ENCODE measurements at regions not wholly inside any gene's neighbourhood (a gene's known extent, or its start where the extent isn't known, plus 50 kb on each side); places are given as distances from the start of the nearest gene placed in this dataset.

DNA sequence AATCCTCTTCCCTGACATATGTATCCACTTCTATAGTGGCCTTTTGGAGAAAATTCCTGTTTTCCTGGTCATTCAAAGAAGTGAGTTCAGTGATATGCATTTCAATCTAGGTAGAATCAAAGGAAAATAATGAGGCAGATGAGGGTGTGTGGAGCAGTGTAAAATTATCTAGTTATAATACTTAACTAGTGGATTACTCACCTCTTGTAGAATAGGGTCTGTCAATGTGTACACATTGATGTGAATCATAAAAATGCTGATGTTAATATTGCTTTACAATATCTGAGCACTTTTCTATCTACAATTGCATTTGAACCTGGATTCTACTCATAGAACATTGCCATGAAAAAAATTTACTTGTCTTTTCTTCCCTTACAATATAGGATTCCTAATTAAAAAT lies 293.5 kb downstream of the GBA3 start:
- Histone ChIP-seq H3K27ac (no peak overlapping the region), H3K4me1 (no peaks in the 10 kb centered on the region), H3K4me3 (no peak overlapping the region), H3K27me3 (no peaks in the 10 kb centered on the region), H3K36me3 (no peaks in the 10 kb centered on the region), H3K9me3 (peaks cover 6 to 8% of the 10 kb centered on the region in 2 donors)
- no peak for DNase-seq
- TF ChIP-seq EP300 (IDR thresholded peaks at IDR 0.05; ENCODE audit: low read depth) (no peak), POLR2AphosphoS5 (IDR thresholded peaks at IDR 0.05) (no peak), CTCF (IDR thresholded peaks at IDR 0.05) (no peak)
- intact Hi-C loops (cut with DNase I; ENCODE audit: low total_unique reads): no loop called here
- in situ Hi-C loops (cut with MboI; ENCODE audit: low pct_ligation_motif_present in 1 of 4, low pct_unique_long_range_greater_than_20kb in 1 of 4, low sequenced_read_pairs in 3 of 4): no loop called here

DNA sequence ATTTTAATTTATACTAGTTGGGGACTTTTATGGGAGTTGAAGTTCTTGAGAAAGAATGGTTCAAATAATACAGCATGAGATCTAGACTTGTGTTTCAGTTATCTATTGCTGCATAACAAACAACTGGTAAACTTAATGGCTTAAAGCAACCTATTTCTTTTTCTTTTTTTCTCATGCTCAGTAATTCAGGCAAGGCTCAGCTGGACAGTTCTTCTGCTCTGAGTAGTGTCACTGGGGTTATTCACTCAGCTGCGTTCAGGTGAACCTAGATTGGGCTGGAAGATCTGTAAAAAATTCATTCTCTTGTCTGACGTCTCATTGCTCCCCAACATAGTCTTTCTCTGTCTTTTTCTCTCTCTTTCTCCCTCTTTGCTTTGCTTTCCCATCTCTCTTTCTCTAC lies 291.7 kb downstream of the GBA3 start:
- no peak for DNase-seq
- in situ Hi-C loops (cut with MboI; ENCODE audit: low pct_ligation_motif_present in 1 of 4, low pct_unique_long_range_greater_than_20kb in 1 of 4, low sequenced_read_pairs in 3 of 4) (no loop called here), intact Hi-C loops (cut with DNase I; ENCODE audit: low total_unique reads) (no loop called here)
- Histone ChIP-seq H3K36me3 (no peaks in the 10 kb centered on the region), H3K27ac (no peak overlapping the region), H3K4me1 (no peaks in the 10 kb centered on the region), H3K27me3 (no peaks in the 10 kb centered on the region), H3K9me3 (peaks cover 6 to 8% of the 10 kb centered on the region in 2 donors), H3K4me3 (no peak overlapping the region)
- WGBS, 2 donors (ENCODE audit: low coverage in 1 of 2): 81 to 85% methylated on average over 2 of the region's 2 CpGs
- no peak for TF ChIP-seq POLR2AphosphoS5 (IDR thresholded peaks at IDR 0.05)
- no peak for TF ChIP-seq POLR2A (IDR thresholded peaks at IDR 0.05)
- TF ChIP-seq CTCF (IDR thresholded peaks at IDR 0.05): no peak
- TF ChIP-seq EP300 (IDR thresholded peaks at IDR 0.05; ENCODE audit: low read depth): no peak

- DNase-seq: no peak
- intact Hi-C loops (cut with DNase I; ENCODE audit: low total_unique reads): no loop called here
- TF ChIP-seq POLR2AphosphoS5 (IDR thresholded peaks at IDR 0.05) (no peak), EP300 (IDR thresholded peaks at IDR 0.05; ENCODE audit: low read depth) (no peak), POLR2A (IDR thresholded peaks at IDR 0.05) (no peak), CTCF (IDR thresholded peaks at IDR 0.05) (no peak)
- Histone ChIP-seq H3K27me3 (no peaks in the 10 kb centered on the region), H3K27ac (no peak overlapping the region), H3K36me3 (no peaks in the 10 kb centered on the region), H3K4me3 (no peak overlapping the region), H3K9me3 (peaks cover 0 to 6% of the 10 kb centered on the region in 2 donors), H3K4me1 (no peaks in the 10 kb centered on the region)
- in situ Hi-C loops (cut with MboI; ENCODE audit: low pct_ligation_motif_present in 1 of 4, low pct_unique_long_range_greater_than_20kb in 1 of 4, low sequenced_read_pairs in 3 of 4): no loop called here
Measured at GRCh38 chr4:22978656-22979055, 285.9 kb downstream of the GBA3 start.

DNA sequence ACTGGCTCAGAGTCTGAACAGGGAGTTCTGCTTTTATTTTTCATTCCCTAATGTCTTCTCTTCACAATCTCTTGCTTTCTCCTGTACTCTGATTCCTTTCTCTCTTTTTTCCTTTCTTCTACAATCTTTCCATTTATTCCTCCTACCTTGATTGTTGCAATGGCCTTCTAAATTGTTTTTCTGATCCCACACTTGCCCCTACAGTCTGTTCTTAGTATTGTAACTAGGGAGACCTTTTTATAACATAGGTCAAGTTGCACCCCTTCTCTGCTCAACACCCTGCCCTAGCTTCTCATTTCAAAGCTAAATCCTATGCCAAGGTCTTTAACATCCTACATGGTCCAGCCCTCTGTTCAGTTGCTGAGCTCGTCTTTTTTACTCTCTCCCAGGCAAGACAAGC lies 277.9 kb downstream of the GBA3 start:
- in situ Hi-C loops (cut with MboI; ENCODE audit: low pct_ligation_motif_present in 1 of 4, low pct_unique_long_range_greater_than_20kb in 1 of 4, low sequenced_read_pairs in 3 of 4): no loop called here
- DNase-seq: no peak
- peaks cover 10 to 12% of the 10 kb centered on the region in 2 donors for H3K9me3 ChIP-seq
- H3K4me3 ChIP-seq: no peak overlapping the region
- intact Hi-C loops (cut with DNase I; ENCODE audit: low total_unique reads): no loop called here
- TF ChIP-seq EP300 (IDR thresholded peaks at IDR 0.05; ENCODE audit: low read depth) (no peak), POLR2AphosphoS5 (IDR thresholded peaks at IDR 0.05) (no peak), POLR2A (IDR thresholded peaks at IDR 0.05) (no peak), CTCF (IDR thresholded peaks at IDR 0.05) (no peak)
- H3K27ac ChIP-seq: no peak overlapping the region
- peaks cover 0 to 11% (median 0%) of the 10 kb centered on the region in 4 donors for H3K4me1 ChIP-seq
- no peaks in the 10 kb centered on the region for H3K36me3 ChIP-seq
- 72 to 80% methylated on average over 1 of the region's 1 CpG for WGBS, 2 donors (ENCODE audit: low coverage in 1 of 2)
- H3K27me3 ChIP-seq: no peaks in the 10 kb centered on the region

Measured in transverse colon (tissue), 4 donors.